ENCODE measurements at regions not wholly inside any gene's neighbourhood (a gene's known extent, or its start where the extent isn't known, plus 50 kb on each side); places are given as distances from the start of the nearest gene placed in this dataset.

GRCh38 chr2:8334866-8335325, 347.0 kb upstream of the ID2 start:
- TF ChIP-seq, protein P1, sequence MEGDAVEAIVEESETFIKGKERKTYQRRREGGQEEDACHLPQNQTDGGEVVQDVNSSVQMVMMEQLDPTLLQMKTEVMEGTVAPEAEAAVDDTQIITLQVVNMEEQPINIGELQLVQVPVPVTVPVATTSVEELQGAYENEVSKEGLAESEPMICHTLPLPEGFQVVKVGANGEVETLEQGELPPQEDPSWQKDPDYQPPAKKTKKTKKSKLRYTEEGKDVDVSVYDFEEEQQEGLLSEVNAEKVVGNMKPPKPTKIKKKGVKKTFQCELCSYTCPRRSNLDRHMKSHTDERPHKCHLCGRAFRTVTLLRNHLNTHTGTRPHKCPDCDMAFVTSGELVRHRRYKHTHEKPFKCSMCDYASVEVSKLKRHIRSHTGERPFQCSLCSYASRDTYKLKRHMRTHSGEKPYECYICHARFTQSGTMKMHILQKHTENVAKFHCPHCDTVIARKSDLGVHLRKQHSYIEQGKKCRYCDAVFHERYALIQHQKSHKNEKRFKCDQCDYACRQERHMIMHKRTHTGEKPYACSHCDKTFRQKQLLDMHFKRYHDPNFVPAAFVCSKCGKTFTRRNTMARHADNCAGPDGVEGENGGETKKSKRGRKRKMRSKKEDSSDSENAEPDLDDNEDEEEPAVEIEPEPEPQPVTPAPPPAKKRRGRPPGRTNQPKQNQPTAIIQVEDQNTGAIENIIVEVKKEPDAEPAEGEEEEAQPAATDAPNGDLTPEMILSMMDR (IDR thresholded peaks at IDR 0.05; ENCODE audit: low read length, missing control alignments) = no peak
- no peak overlapping the region for H3K4me3 ChIP-seq (replicated peaks; ENCODE audit: low read depth, low read length)
- no peak for DNase-seq (ENCODE audit: low read depth)

- TF ChIP-seq, protein P1 (IDR thresholded peaks at IDR 0.05; ENCODE audit: low read length, missing control alignments) = no peak
- no peak for DNase-seq (ENCODE audit: low read depth)
- H3K4me3 ChIP-seq (replicated peaks; ENCODE audit: low read depth, low read length) = no peak overlapping the region
Measured at GRCh38 chr2:8335801-8336200, 346.1 kb upstream of the ID2 start.

DNA sequence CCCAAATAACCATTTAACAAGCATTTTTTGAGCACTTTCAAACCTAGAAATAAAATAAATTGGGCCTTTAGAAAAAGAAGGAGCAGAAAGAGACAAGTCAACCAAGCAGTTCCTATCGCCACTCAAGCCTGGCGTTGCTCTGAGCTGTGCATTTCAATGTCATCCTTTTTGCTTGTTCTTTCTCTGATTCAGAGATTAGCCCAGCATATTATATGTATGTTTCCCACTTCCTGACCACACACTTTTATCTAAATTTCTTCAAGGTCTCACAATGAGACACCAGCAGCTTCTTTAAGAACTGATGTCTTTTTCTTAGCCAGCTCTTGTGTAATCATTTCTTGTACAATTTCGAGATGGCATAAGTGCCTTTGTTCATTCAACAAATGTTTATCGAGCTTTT, 344.5 kb upstream of the ID2 start:
- TF ChIP-seq, protein P1 (IDR thresholded peaks at IDR 0.05; ENCODE audit: low read length, missing control alignments) = no peak
- no peak overlapping the region for H3K4me3 ChIP-seq (replicated peaks; ENCODE audit: low read depth, low read length)
- DNase-seq (ENCODE audit: low read depth) = no peak

- DNase-seq (ENCODE audit: low read depth) = no peak
- TF ChIP-seq, protein P1 (IDR thresholded peaks at IDR 0.05; ENCODE audit: low read length, missing control alignments) = no peak
- H3K4me3 ChIP-seq (replicated peaks; ENCODE audit: low read depth, low read length) = no peak overlapping the region
Measured at GRCh38 chr2:8342407-8342806, 339.4 kb upstream of the ID2 start.

DNA sequence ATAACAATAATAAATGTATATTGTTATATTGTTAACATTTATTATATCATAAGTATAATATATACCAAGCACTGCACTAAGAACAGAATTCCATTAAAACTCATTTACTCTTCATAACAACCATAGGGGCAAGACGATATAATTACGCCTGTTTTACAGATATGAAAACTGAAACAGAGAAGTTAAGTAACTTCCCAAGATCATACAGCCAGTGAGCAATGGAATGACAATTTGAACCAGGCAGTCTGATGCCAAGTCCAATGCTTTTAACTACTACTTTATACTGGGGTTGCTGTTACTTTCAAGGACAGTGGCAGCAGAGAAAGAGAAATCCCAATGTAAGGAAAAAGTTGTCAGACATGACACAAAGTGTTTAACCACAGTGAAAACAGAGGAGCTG, 338.8 kb upstream of the ID2 start:
- no peak for DNase-seq (ENCODE audit: low read depth)
- no peak overlapping the region for H3K4me3 ChIP-seq (replicated peaks; ENCODE audit: low read depth, low read length)
- TF ChIP-seq, protein P1 (IDR thresholded peaks at IDR 0.05; ENCODE audit: low read length, missing control alignments) = no peak

GRCh38 chr2:8344144-8345097, 337.4 kb upstream of the ID2 start:
- DNase-seq (ENCODE audit: low read depth) = no peak
- H3K4me3 ChIP-seq (replicated peaks; ENCODE audit: low read depth, low read length) = no peak overlapping the region
- TF ChIP-seq, protein P1 (IDR thresholded peaks at IDR 0.05; ENCODE audit: low read length, missing control alignments) = no peak

Data from fibroblast of pulmonary artery (primary cell).